Liver (tissue), 8 donors: ENCODE measurements at regions not wholly inside any gene's neighbourhood (a gene's known extent, or its start where the extent isn't known, plus 50 kb on each side); places are given as distances from the start of the nearest gene placed in this dataset.

Experiments
- DNase-seq: peaks from one replicate; pipeline ENCODE4 v3.0.0-alpha.2; 2017; ENCODE audit warnings: low spot score
- H3K27ac ChIP-seq, 2 donors: one replicate each; pipeline ENCODE4 v1.7.0; 2013; ENCODE audit warnings: inconsistent platforms in 2 of 2, low read length in 2 of 2, control low read depth in 1 of 2, low read depth in 1 of 2, mild to moderate bottlenecking in 1 of 2
- H3K27me3 ChIP-seq, 4 donors: one replicate each; pipeline versions ENCODE4 v1.6.1 to v1.7.0; 2013; ENCODE audit warnings: low read length in 3 of 4, inconsistent platforms in 1 of 4, mild to moderate bottlenecking in 1 of 4, moderate library complexity in 1 of 4; ENCODE audit not compliant: control insufficient read depth in 4 of 4, insufficient read depth in 4 of 4
- H3K36me3 ChIP-seq, 4 donors: one replicate each; pipeline versions ENCODE4 v1.6.1 to v1.7.0; 2013; ENCODE audit warnings: low read length in 3 of 4, mild to moderate bottlenecking in 3 of 4, low read depth in 1 of 4, moderate library complexity in 1 of 4; ENCODE audit not compliant: control insufficient read depth in 4 of 4, insufficient read depth in 3 of 4
- H3K4me1 ChIP-seq, 4 donors: one replicate each; pipeline versions ENCODE4 v1.6.1 to v1.7.0; 2013; ENCODE audit warnings: low read length in 3 of 4, mild to moderate bottlenecking in 3 of 4, moderate library complexity in 1 of 4; ENCODE audit not compliant: control insufficient read depth in 4 of 4, insufficient read depth in 4 of 4
- H3K4me3 ChIP-seq, 3 donors: one replicate each; pipeline versions ENCODE4 v1.6.1 to v1.7.0; 2013; ENCODE audit warnings: low read length in 3 of 3, control low read depth in 1 of 3, low read depth in 1 of 3, mild to moderate bottlenecking in 1 of 3
- H3K9ac ChIP-seq, 2 donors: one replicate each; pipeline ENCODE4 v1.7.0; 2013; ENCODE audit warnings: low read length in 2 of 2, mild to moderate bottlenecking in 2 of 2, moderate library complexity in 2 of 2, control low read depth in 1 of 2, low read depth in 1 of 2
- H3K9me3 ChIP-seq, 4 donors: one replicate each; pipeline versions ENCODE4 v1.6.1 to v1.7.0; 2013; ENCODE audit warnings: low read length in 3 of 4; ENCODE audit not compliant: control insufficient read depth in 4 of 4
- EGR1 ChIP-seq, 2 donors: IDR thresholded peaks; 2 replicates each; pipeline ENCODE4 v1.6.1; 2016 to 2018; ENCODE audit warnings: antibody characterized with exemption in 2 of 2, low read depth in 2 of 2
- FOXA1 ChIP-seq: IDR thresholded peaks from 2 replicates; pipeline ENCODE4 v1.6.1; 2016; ENCODE audit warnings: antibody characterized with exemption
- FOXA2 ChIP-seq: IDR thresholded peaks from 2 replicates; pipeline ENCODE4 v1.6.1; 2016; ENCODE audit warnings: antibody characterized with exemption
- HNF4A ChIP-seq, 2 donors: conservative IDR thresholded peaks; 2 replicates each; pipeline ENCODE4 v1.6.1; 2016; ENCODE audit warnings: antibody characterized with exemption in 2 of 2, mild to moderate bottlenecking in 2 of 2
- JUND ChIP-seq, 2 donors: IDR thresholded peaks; 2 replicates each; pipeline ENCODE4 v1.6.1; 2016; ENCODE audit warnings: antibody characterized with exemption in 2 of 2
- NR2F2 ChIP-seq: IDR thresholded peaks from 2 replicates; pipeline ENCODE4 v1.6.1; 2016; ENCODE audit warnings: antibody characterized with exemption
- RAD21 ChIP-seq, 2 donors: IDR thresholded peaks; 2 replicates each; pipeline ENCODE4 v1.6.1; 2016; ENCODE audit warnings: antibody characterized with exemption in 2 of 2, mild to moderate bottlenecking in 2 of 2
- RXRA ChIP-seq, 2 donors: IDR thresholded peaks; 2 replicates each; pipeline ENCODE4 v1.6.1; 2017 to 2018; ENCODE audit warnings: antibody characterized with exemption in 2 of 2, mild to moderate bottlenecking in 1 of 2
- SP1 ChIP-seq: IDR thresholded peaks from 2 replicates; pipeline ENCODE4 v1.6.1; 2018; ENCODE audit warnings: antibody characterized with exemption, mild to moderate bottlenecking
- TAF1 ChIP-seq: conservative IDR thresholded peaks from 2 replicates; pipeline ENCODE4 v1.6.1; 2016; ENCODE audit warnings: antibody characterized with exemption, mild to moderate bottlenecking
- WGBS: extraction: QIAGEN DNeasy Blood & Tissue Kit; methylation state at CpG from one replicate; pipeline ENCODE4 v1.1.7; 2013; 5-methylcytosine and 5-hydroxymethylcytosine counted together
- TF ChIP-seq, protein P1 (sequence below): IDR thresholded peaks from 2 replicates; pipeline ENCODE4 v1.6.1; 2016; ENCODE audit warnings: antibody characterized with exemption
- TF ChIP-seq, protein P2 (sequence below): IDR thresholded peaks from 2 replicates; pipeline ENCODE4 v1.6.1; 2016; ENCODE audit warnings: antibody characterized with exemption, mild to moderate bottlenecking
- TF ChIP-seq, protein P3 (sequence below): fragments of 150-350 bp; IDR thresholded peaks from 2 replicates; pipeline ENCODE4 v1.5.1; 2017; ENCODE audit warnings: improper control_type of control experiment, low read depth, low read length; ENCODE audit not compliant: missing input control
- TF ChIP-seq, protein P4 (sequence below): IDR thresholded peaks from 2 replicates; pipeline ENCODE4 v1.6.1; 2016; ENCODE audit warnings: antibody characterized with exemption
- donor health status: healthy.
- donor health status: healthy.
- donor health status: healthy.
- donor health status: healthy.
- donor health status: healthy.

DNA sequence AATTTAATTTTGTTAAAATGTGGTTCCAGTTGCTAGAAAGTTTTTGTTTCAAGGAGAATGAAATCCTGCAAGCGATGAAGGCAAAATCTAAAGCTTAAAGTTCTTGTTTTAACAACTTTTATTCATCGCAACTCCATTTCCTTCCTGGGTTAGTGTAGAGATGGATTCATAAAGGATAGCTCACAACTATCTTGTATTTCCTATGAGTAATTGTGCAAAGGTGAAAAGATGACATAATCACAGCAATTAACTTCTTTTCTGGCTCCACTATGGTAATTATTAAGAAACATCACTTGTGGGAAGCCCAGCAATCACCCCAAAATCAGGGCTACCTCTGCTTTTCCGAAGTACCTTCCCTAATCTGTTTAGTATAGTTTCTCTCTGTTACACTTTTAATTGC lies 80.8 kb upstream of the SEMA6A start:
- no peak overlapping the region for H3K27ac ChIP-seq
- H3K4me1 ChIP-seq, result peaks cover 0 to 1% (median 0%) of the 10 kb centered on the region in 4 donors
- H3K4me3 ChIP-seq, result no peak overlapping the region
- no peaks in the 10 kb centered on the region for H3K36me3 ChIP-seq
- TF ChIP-seq FOXA2 (no peak), FOXA1 (no peak)
- TF ChIP-seq, protein P1, sequence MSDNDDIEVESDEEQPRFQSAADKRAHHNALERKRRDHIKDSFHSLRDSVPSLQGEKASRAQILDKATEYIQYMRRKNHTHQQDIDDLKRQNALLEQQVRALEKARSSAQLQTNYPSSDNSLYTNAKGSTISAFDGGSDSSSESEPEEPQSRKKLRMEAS, result no peak
- H3K9ac ChIP-seq, result no peak overlapping the region
- 90% methylated on average over 3 of the region's 3 CpGs for WGBS
- H3K27me3 ChIP-seq, result peaks cover 0 to 4% (median 0%) of the 10 kb centered on the region in 4 donors
- no peak for DNase-seq
- H3K9me3 ChIP-seq, result peaks cover 0 to 1% (median 0%) of the 10 kb centered on the region in 4 donors

DNA sequence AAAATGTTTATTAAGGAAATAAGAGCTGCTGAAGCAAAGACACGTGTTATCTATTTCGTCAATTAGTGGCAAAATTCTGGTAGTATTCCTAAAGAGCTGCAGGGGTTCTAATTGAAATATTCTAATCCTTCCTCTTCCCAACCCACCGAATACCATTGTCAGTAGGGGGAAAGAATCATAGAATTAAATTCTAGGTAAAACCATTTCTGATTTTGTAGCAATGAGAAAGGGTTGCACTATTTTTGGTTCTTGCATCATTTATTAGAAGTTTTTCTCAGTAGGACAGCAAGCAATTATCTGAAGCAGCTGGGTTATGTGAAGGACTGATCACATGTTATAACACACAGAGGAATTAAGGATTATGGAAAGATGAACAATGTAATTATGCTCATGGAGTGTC lies 80.3 kb upstream of the SEMA6A start:
- H3K27me3 ChIP-seq, result peaks cover 0 to 4% (median 0%) of the 10 kb centered on the region in 4 donors
- 76% methylated on average over 3 of the region's 3 CpGs for WGBS
- H3K4me3 ChIP-seq, result no peak overlapping the region
- no peak for DNase-seq
- no peak overlapping the region for H3K27ac ChIP-seq
- H3K36me3 ChIP-seq, result no peaks in the 10 kb centered on the region
- H3K9ac ChIP-seq, result no peak overlapping the region
- TF ChIP-seq NR2F2, result no peak
- no peak for TF ChIP-seq RAD21 (IDR thresholded peaks at IDR 0.05)
- peaks cover 0 to 1% (median 0%) of the 10 kb centered on the region in 4 donors for H3K4me1 ChIP-seq
- no peaks in the 10 kb centered on the region for H3K9me3 ChIP-seq

DNA sequence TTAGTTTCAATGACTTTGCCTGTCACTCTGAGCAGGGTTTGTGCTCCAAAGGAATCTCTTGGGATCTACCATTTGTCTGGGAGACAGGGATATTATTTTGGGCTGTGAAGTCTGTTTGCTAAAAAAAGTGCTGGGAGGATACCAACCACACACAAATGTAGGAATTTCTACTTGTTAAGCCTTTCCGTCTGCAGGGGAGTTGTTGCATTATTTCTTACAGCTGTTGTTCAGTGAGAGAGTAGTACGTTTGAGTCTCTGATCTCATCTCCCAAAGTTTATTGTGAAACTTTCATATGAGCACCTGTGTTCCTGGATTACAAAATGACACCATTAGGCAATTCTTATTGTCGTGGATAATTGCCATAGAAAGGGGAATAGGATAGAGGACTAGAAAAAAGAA lies 78.3 kb upstream of the SEMA6A start:
- Histone ChIP-seq H3K27ac (no peak overlapping the region), H3K27me3 (peaks cover 0 to 4% (median 0%) of the 10 kb centered on the region in 4 donors), H3K36me3 (no peaks in the 10 kb centered on the region), H3K9me3 (no peaks in the 10 kb centered on the region), H3K4me1 (peaks cover 0 to 1% (median 0%) of the 10 kb centered on the region in 4 donors), H3K9ac (no peak overlapping the region), H3K4me3 (no peak overlapping the region)
- WGBS, result 44% methylated on average over 3 of the region's 3 CpGs
- TF ChIP-seq RXRA (IDR thresholded peaks at IDR 0.05) (peak in 1 of 2 donors; percentile 4), RAD21 (IDR thresholded peaks at IDR 0.05) (no peak)
- no peak for DNase-seq

DNA sequence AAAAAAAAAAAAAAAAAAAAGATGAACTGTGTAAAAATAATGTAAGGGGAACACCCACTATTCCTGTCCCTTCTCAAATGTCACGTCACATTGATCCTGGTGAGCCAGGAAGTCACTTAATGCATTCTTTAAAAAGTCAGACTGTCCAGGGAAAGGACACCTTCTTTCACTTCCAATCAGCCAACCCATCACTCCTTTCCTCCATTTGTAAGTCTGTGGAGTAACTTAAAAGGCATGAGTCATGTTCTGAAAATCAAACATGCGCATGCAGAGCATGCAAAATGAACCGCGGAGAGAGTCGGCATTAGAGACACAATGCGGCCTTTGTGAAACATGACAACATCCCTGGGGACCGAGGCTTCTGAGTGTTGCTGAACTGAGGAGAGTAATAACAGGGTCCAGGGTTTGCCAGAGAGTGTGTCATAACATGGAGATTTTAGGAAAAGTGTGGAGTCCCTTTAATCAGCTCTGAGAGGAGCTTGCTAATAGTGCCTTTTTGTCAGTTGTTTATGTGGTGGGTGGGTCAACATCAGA lies 77.6 kb upstream of the SEMA6A start:
- Histone ChIP-seq H3K4me3 (no peak overlapping the region), H3K27ac (no peak overlapping the region), H3K9ac (no peak overlapping the region), H3K9me3 (no peaks in the 10 kb centered on the region), H3K4me1 (peaks cover 0 to 1% (median 0%) of the 10 kb centered on the region in 4 donors), H3K27me3 (peaks cover 0 to 4% (median 0%) of the 10 kb centered on the region in 4 donors), H3K36me3 (no peaks in the 10 kb centered on the region)
- WGBS, result 54% methylated on average over 7 of the region's 7 CpGs
- TF ChIP-seq NR2F2, result no peak
- TF ChIP-seq EGR1 (IDR thresholded peaks at IDR 0.05; ENCODE audit: low read depth in 2 of 2), result no peak
- TF ChIP-seq RXRA (IDR thresholded peaks at IDR 0.05), result no peak
- DNase-seq, result no peak

DNA sequence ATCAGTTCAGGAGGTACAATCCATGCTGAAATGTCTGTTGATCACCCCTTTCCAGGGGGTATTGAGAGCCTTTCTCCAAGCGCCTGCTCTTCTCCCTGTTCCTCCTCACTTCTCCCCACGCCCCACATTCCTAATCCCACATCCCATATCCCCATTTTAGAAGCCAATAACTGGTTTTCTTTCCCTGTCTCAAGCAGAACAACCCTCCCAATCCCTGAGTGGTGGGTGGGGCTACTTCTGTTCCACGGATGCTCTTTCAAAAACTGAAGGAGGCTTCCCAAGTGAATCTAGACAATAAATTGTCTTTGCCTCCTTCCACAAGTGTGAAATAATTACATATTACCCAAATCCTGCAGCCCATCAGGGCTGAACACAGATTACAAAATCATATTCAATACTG lies 77.0 kb upstream of the SEMA6A start:
- peaks cover 0 to 1% (median 0%) of the 10 kb centered on the region in 4 donors for H3K4me1 ChIP-seq
- H3K9ac ChIP-seq, result no peak overlapping the region
- TF ChIP-seq, protein P2, sequence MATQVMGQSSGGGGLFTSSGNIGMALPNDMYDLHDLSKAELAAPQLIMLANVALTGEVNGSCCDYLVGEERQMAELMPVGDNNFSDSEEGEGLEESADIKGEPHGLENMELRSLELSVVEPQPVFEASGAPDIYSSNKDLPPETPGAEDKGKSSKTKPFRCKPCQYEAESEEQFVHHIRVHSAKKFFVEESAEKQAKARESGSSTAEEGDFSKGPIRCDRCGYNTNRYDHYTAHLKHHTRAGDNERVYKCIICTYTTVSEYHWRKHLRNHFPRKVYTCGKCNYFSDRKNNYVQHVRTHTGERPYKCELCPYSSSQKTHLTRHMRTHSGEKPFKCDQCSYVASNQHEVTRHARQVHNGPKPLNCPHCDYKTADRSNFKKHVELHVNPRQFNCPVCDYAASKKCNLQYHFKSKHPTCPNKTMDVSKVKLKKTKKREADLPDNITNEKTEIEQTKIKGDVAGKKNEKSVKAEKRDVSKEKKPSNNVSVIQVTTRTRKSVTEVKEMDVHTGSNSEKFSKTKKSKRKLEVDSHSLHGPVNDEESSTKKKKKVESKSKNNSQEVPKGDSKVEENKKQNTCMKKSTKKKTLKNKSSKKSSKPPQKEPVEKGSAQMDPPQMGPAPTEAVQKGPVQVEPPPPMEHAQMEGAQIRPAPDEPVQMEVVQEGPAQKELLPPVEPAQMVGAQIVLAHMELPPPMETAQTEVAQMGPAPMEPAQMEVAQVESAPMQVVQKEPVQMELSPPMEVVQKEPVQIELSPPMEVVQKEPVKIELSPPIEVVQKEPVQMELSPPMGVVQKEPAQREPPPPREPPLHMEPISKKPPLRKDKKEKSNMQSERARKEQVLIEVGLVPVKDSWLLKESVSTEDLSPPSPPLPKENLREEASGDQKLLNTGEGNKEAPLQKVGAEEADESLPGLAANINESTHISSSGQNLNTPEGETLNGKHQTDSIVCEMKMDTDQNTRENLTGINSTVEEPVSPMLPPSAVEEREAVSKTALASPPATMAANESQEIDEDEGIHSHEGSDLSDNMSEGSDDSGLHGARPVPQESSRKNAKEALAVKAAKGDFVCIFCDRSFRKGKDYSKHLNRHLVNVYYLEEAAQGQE, result no peak
- TF ChIP-seq JUND (IDR thresholded peaks at IDR 0.05), result no peak
- no peak for TF ChIP-seq FOXA1
- no peak for TF ChIP-seq RXRA (IDR thresholded peaks at IDR 0.05)
- TF ChIP-seq FOXA2, result no peak
- TF ChIP-seq, protein P3, sequence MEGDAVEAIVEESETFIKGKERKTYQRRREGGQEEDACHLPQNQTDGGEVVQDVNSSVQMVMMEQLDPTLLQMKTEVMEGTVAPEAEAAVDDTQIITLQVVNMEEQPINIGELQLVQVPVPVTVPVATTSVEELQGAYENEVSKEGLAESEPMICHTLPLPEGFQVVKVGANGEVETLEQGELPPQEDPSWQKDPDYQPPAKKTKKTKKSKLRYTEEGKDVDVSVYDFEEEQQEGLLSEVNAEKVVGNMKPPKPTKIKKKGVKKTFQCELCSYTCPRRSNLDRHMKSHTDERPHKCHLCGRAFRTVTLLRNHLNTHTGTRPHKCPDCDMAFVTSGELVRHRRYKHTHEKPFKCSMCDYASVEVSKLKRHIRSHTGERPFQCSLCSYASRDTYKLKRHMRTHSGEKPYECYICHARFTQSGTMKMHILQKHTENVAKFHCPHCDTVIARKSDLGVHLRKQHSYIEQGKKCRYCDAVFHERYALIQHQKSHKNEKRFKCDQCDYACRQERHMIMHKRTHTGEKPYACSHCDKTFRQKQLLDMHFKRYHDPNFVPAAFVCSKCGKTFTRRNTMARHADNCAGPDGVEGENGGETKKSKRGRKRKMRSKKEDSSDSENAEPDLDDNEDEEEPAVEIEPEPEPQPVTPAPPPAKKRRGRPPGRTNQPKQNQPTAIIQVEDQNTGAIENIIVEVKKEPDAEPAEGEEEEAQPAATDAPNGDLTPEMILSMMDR, result no peak
- no peak for TF ChIP-seq SP1
- TF ChIP-seq HNF4A (conservative IDR thresholded peaks at IDR 0.05), result no peak
- TF ChIP-seq, protein P4, sequence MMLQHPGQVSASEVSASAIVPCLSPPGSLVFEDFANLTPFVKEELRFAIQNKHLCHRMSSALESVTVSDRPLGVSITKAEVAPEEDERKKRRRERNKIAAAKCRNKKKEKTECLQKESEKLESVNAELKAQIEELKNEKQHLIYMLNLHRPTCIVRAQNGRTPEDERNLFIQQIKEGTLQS, result no peak
- TF ChIP-seq TAF1, result no peak
- peaks cover 0 to 4% (median 0%) of the 10 kb centered on the region in 4 donors for H3K27me3 ChIP-seq
- H3K27ac ChIP-seq, result no peak overlapping the region
- H3K36me3 ChIP-seq, result no peaks in the 10 kb centered on the region
- H3K4me3 ChIP-seq, result no peak overlapping the region
- DNase-seq, result no peak
- 69% methylated on average over 3 of the region's 3 CpGs for WGBS
- H3K9me3 ChIP-seq, result no peaks in the 10 kb centered on the region
